ENCODE measurements at regions not wholly inside any gene's neighbourhood (a gene's known extent, or its start where the extent isn't known, plus 50 kb on each side); places are given as distances from the start of the nearest gene placed in this dataset.

- no peak overlapping the region for H3K4me3 Mint-ChIP-seq
- no peaks in the 10 kb centered on the region for H3K36me3 Mint-ChIP-seq (ENCODE audit: low read depth)
- no peak overlapping the region for H3K27ac Mint-ChIP-seq
- ATAC-seq: no peak
- no peak for TF ChIP-seq CTCF (IDR thresholded peaks at IDR 0.05)
- intact Hi-C loops (cut with micrococcal nuclease): no loop called here
- CTCF ChIA-PET: interaction anchor here (0.7 kb wide), 1 partner anchor 29 kb away, joined by 3 read pairs; no protein-coding TSS in a partner anchor
- POLR2A ChIA-PET: no interaction called here
- peaks cover 7% of the 10 kb centered on the region for H3K27me3 Mint-ChIP-seq
- H3K4me1 Mint-ChIP-seq (ENCODE audit: low read depth): no peaks in the 10 kb centered on the region
- DNase-seq: no peak
- H3K9me3 Mint-ChIP-seq: no peaks in the 10 kb centered on the region
These were observed 200.4 kb downstream of the NR4A2 start for GRCh38 chr2:156132130-156132529.

GRCh38 chr2:156129227-156129626 is 203.3 kb downstream of the NR4A2 start:
- Mint-ChIP-seq H3K4me1 (ENCODE audit: low read depth) (no peaks in the 10 kb centered on the region), H3K9me3 (no peaks in the 10 kb centered on the region), H3K27me3 (peaks cover 5% of the 10 kb centered on the region), H3K27ac (no peak overlapping the region), H3K36me3 (ENCODE audit: low read depth) (no peaks in the 10 kb centered on the region), H3K4me3 (no peak overlapping the region)
- CTCF ChIA-PET: interaction anchor here (0.9 kb wide), 1 partner anchor 18 kb away, joined by 3 read pairs; no protein-coding TSS in a partner anchor
- ATAC-seq (no peak), DNase-seq (no peak)
- no peak for TF ChIP-seq CTCF (IDR thresholded peaks at IDR 0.05)
- POLR2A ChIA-PET: no interaction called here
- intact Hi-C loops (cut with micrococcal nuclease): no loop called here

GRCh38 chr2:156125018-156125417 is 207.5 kb downstream of the NR4A2 start:
- no peaks in the 10 kb centered on the region for H3K36me3 Mint-ChIP-seq (ENCODE audit: low read depth)
- H3K27ac Mint-ChIP-seq: no peak overlapping the region
- ATAC-seq (no peak), DNase-seq (no peak)
- no peaks in the 10 kb centered on the region for H3K9me3 Mint-ChIP-seq
- H3K4me1 Mint-ChIP-seq (ENCODE audit: low read depth): no peaks in the 10 kb centered on the region
- intact Hi-C loops (cut with micrococcal nuclease): no loop called here
- no peak overlapping the region for H3K4me3 Mint-ChIP-seq
- CTCF ChIA-PET: no interaction called here
- TF ChIP-seq CTCF (IDR thresholded peaks at IDR 0.05): no peak
- POLR2A ChIA-PET: no interaction called here
- H3K27me3 Mint-ChIP-seq: peaks cover 5% of the 10 kb centered on the region

- POLR2A ChIA-PET: no interaction called here
- intact Hi-C loops (cut with micrococcal nuclease): no loop called here
- Mint-ChIP-seq H3K4me1 (ENCODE audit: low read depth) (no peaks in the 10 kb centered on the region), H3K4me3 (no peak overlapping the region), H3K27me3 (peaks cover 2% of the 10 kb centered on the region), H3K36me3 (ENCODE audit: low read depth) (no peaks in the 10 kb centered on the region), H3K27ac (no peak overlapping the region), H3K9me3 (no peaks in the 10 kb centered on the region)
- CTCF ChIA-PET: no interaction called here
- ATAC-seq: no peak
- no peak for DNase-seq
- no peak for TF ChIP-seq CTCF (IDR thresholded peaks at IDR 0.05)
These were observed 208.1 kb downstream of the NR4A2 start for GRCh38 chr2:156124458-156124857.

GRCh38 chr2:156118753-156119416 is 213.6 kb downstream of the NR4A2 start:
- no peak overlapping the region for H3K4me3 Mint-ChIP-seq
- no peaks in the 10 kb centered on the region for H3K9me3 Mint-ChIP-seq
- ATAC-seq (no peak), DNase-seq (no peak)
- ChIA-PET POLR2A (no interaction called here), CTCF (no interaction called here)
- H3K27me3 Mint-ChIP-seq: no peaks in the 10 kb centered on the region
- no peaks in the 10 kb centered on the region for H3K36me3 Mint-ChIP-seq (ENCODE audit: low read depth)
- TF ChIP-seq CTCF (IDR thresholded peaks at IDR 0.05): no peak
- H3K27ac Mint-ChIP-seq: no peak overlapping the region
- no peaks in the 10 kb centered on the region for H3K4me1 Mint-ChIP-seq (ENCODE audit: low read depth)
- intact Hi-C loops (cut with micrococcal nuclease): no loop called here
